RWPE2 (cell line): ENCODE measurements at regions not wholly inside any gene's neighbourhood (a gene's known extent, or its start where the extent isn't known, plus 50 kb on each side); places are given as distances from the start of the nearest gene placed in this dataset.

ENCODE experiments used
- ATAC-seq: fragments of 200-7000 bp; cut with Tn5 transposase; 3 replicates; pipeline ENCODE4 v1.9.1; 2021; ENCODE audit warnings: low read depth
- DNase-seq: peaks from one replicate; pipeline ENCODE4 v3.0.0-alpha.2; 2020; ENCODE audit warnings: low spot score
- H3K27ac ChIP-seq: fragments of 450-650 bp; 2 replicates; pipeline ENCODE4 v1.5.1; 2017; ENCODE audit warnings: mild to moderate bottlenecking; ENCODE audit not compliant: poor library complexity, severe bottlenecking
- H3K27me3 ChIP-seq: fragments of 250-450 bp; sonication (Bioruptor Pico); 2 replicates; pipeline ENCODE4 v1.5.1; 2021; ENCODE audit warnings: mild to moderate bottlenecking, moderate library complexity; ENCODE audit not compliant: insufficient read depth, poor library complexity, severe bottlenecking
- H3K36me3 ChIP-seq: fragments of 250-450 bp; sonication (Bioruptor Pico); 2 replicates; pipeline ENCODE4 v1.5.1; 2020; ENCODE audit warnings: low read depth, mild to moderate bottlenecking, moderate library complexity
- H3K4me1 ChIP-seq: fragments of 250-450 bp; sonication (Bioruptor Pico); 2 replicates; pipeline ENCODE4 v1.5.1; 2021; ENCODE audit warnings: mild to moderate bottlenecking, moderate library complexity; ENCODE audit not compliant: insufficient read depth, poor library complexity, severe bottlenecking
- H3K4me3 ChIP-seq: fragments of 250-450 bp; sonication (Bioruptor Pico); 2 replicates; pipeline ENCODE4 v1.5.1; 2021; ENCODE audit warnings: mild to moderate bottlenecking, moderate library complexity; ENCODE audit not compliant: severe bottlenecking
- H3K9me3 ChIP-seq: fragments of 250-450 bp; sonication (Bioruptor Pico); 2 replicates; pipeline ENCODE4 v1.5.1; 2021; ENCODE audit warnings: mild to moderate bottlenecking, moderate library complexity; ENCODE audit not compliant: severe bottlenecking
- CTCF ChIP-seq: fragments of 450-650 bp; IDR thresholded peaks from one replicate; pipeline ENCODE4 v1.5.1; 2017; ENCODE audit warnings: mild to moderate bottlenecking, moderate library complexity; ENCODE audit not compliant: poor library complexity, severe bottlenecking

DNA sequence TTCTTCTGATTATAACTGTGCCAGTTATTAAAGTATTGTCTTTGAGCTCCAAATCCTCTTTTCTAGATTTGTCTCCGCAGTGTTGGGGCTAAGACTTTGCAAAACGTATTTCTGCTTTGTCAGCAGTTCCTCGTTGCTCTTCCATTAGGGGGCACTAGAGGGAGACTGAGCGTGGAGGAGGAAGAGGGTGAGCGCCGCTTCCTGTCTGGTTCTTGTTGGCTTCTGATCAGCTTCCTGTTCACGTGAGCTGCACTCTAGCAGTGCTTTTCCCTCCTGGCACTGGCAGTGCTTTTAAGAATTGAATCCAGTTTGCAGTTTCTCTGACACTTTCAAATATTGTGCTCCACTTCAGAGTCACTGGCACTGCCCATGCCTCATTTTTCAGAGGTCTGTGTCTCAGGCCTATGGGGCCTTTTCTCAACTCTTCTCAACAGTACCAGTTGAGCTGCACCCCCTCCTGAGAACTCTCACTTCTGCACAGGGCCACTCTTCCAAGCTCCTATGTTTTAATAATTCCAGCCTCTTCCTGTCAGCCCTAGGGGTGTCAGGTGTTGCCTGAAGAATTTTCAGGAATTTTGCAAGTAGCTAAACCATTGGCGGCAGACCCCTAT is 54.4 kb upstream of the LCORL start:
- DNase-seq (no peak), ATAC-seq (no peak)
- Histone ChIP-seq H3K9me3 (no peaks in the 10 kb centered on the region), H3K4me1 (no peaks in the 10 kb centered on the region), H3K27me3 (no peaks in the 10 kb centered on the region), H3K27ac (no peak overlapping the region), H3K4me3 (no peak overlapping the region), H3K36me3 (no peaks in the 10 kb centered on the region)
- TF ChIP-seq CTCF, result peak; percentile 37

DNA sequence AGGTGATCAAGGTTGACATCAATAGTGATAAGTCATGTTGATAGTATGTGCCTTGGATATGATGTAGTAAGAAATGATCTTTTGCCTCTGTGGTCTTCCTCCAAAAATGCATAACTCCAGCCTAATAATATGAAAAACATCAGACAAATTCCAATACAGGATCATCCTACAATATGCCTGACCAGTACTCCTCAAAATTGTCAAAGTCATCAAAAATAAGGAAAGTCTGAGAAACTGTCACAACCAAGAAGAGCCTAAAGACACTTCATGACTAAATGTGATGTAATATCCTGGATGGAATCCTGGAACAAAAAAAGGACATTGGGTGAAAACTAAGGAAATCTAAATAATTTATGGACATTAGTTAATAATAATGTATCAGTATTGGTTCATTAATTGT is 50.3 kb upstream of the LCORL start:
- Histone ChIP-seq H3K36me3 (no peaks in the 10 kb centered on the region), H3K9me3 (no peaks in the 10 kb centered on the region), H3K27me3 (no peaks in the 10 kb centered on the region), H3K27ac (no peak overlapping the region), H3K4me3 (no peak overlapping the region), H3K4me1 (no peaks in the 10 kb centered on the region)
- TF ChIP-seq CTCF, result no peak
- no peak for ATAC-seq
- DNase-seq, result no peak
